ENCODE measurements at regions not wholly inside any gene's neighbourhood (a gene's known extent, or its start where the extent isn't known, plus 50 kb on each side); places are given as distances from the start of the nearest gene placed in this dataset.

- TF ChIP-seq CTCF (IDR thresholded peaks at IDR 0.05; ENCODE audit: low read length) (no peak), EZH2phosphoT487 (IDR thresholded peaks at IDR 0.05; ENCODE audit: low read length) (no peak), EZH2 (optimal IDR thresholded peaks at IDR 0.05; ENCODE audit: low read depth, low read length) (no peak)
Measured at GRCh38 chr7:69364813-69365643, 233.2 kb upstream of the AUTS2 start.
